C4-2B (cell line): ENCODE measurements at regions not wholly inside any gene's neighbourhood (a gene's known extent, or its start where the extent isn't known, plus 50 kb on each side); places are given as distances from the start of the nearest gene placed in this dataset.

Source experiments
- H3K27ac ChIP-seq: fragments of 450-650 bp; 2 replicates; pipeline ENCODE4 v1.5.1; 2017
- CTCF ChIP-seq: fragments of 450-650 bp; conservative IDR thresholded peaks from 2 replicates; pipeline ENCODE4 v1.5.1; 2017; ENCODE audit warnings: mild to moderate bottlenecking
- ZFX ChIP-seq: fragments of 450-650 bp; IDR thresholded peaks from 2 replicates; pipeline ENCODE4 v1.6.1; 2017

- TF ChIP-seq CTCF (no peak), ZFX (no peak)
Measured at GRCh38 chr4:145348291-145348690, 133.4 kb upstream of the SMAD1 start.

GRCh38 chr4:145347684-145348083 lies 134.0 kb upstream of the SMAD1 start:
- TF ChIP-seq CTCF, result no peak
- TF ChIP-seq ZFX, result no peak
- no peak overlapping the region for H3K27ac ChIP-seq

More at GRCh38 chr4:145348291-145348690, 133.4 kb upstream of the SMAD1 start:
- no peak overlapping the region for H3K27ac ChIP-seq

- H3K27ac ChIP-seq, result no peak overlapping the region
- TF ChIP-seq ZFX, result no peak
- TF ChIP-seq CTCF, result no peak
Measured at GRCh38 chr4:145346081-145346480, 135.6 kb upstream of the SMAD1 start.

GRCh38 chr4:145345401-145345800 lies 136.3 kb upstream of the SMAD1 start:
- TF ChIP-seq CTCF (no peak), ZFX (no peak)
- no peak overlapping the region for H3K27ac ChIP-seq

- TF ChIP-seq ZFX (no peak), CTCF (no peak)
- no peak overlapping the region for H3K27ac ChIP-seq
Measured at GRCh38 chr4:145341381-145341780, 140.3 kb upstream of the SMAD1 start.

GRCh38 chr4:145340071-145340675 lies 141.5 kb upstream of the SMAD1 start:
- TF ChIP-seq CTCF (no peak), ZFX (no peak)
- H3K27ac ChIP-seq, result no peak overlapping the region

- H3K27ac ChIP-seq, result no peak overlapping the region
- no peak for TF ChIP-seq CTCF
Measured at GRCh38 chr4:145339075-145339725, 142.5 kb upstream of the SMAD1 start.
